ENCODE measurements at regions not wholly inside any gene's neighbourhood (a gene's known extent, or its start where the extent isn't known, plus 50 kb on each side); places are given as distances from the start of the nearest gene placed in this dataset.
"Not testable (repeated sequence)": the region's sequence is repeated elsewhere in the genome, so short reads cannot be mapped to it uniquely, and the experiment has no call there.

GRCh38 chrX:21228974-21229373 is 145.2 kb upstream of the CNKSR2 start:
- H3K79me2 ChIP-seq (ENCODE audit: insufficient read depth, low read length); intact Hi-C loops (cut with micrococcal nuclease; ENCODE audit: unreplicated experiment); ATAC-seq; CTCF ChIA-PET (ENCODE audit: low intra/inter-chr PET ratio, low total read pairs); in situ Hi-C loops (cut with HindIII; ENCODE audit: extremely low pct_ligation_motif_present, low pct_unique_long_range_greater_than_20kb); H3K27me3 ChIP-seq (ENCODE audit: control insufficient read depth in 1 of 2, insufficient read depth in 2 of 2, low read length in 2 of 2); H2AFZ ChIP-seq (ENCODE audit: low read length); POLR2A ChIA-PET; H3K4me3 ChIP-seq (replicated peaks in 1 of 3; ENCODE audit: insufficient read depth in 1 of 3, low read depth in 2 of 3, low read length in 3 of 3); BruUV-seq (replicated peaks); H4K20me1 ChIP-seq (ENCODE audit: insufficient read depth, low read length); H3K4me2 ChIP-seq (ENCODE audit: low read depth, low read length); DNase-seq (ENCODE audit: low spot score); H3K27ac ChIP-seq (ENCODE audit: extremely low read length, insufficient read depth, low read length); H3K9me3 ChIP-seq (ENCODE audit: low read length); FAIRE-seq; H3K9ac ChIP-seq (ENCODE audit: insufficient read depth, low read depth, low read length); H3K4me1 ChIP-seq (ENCODE audit: insufficient read depth, low read length); H3K36me3 ChIP-seq (replicated peaks in 1 of 2; ENCODE audit: control insufficient read depth in 1 of 2, insufficient read depth in 2 of 2, low read length in 2 of 2): not testable (repeated sequence)
- WGBS (ENCODE audit: low lambda C conversion rate) = 0% methylated on average over 3 of the region's 3 CpGs

GRCh38 chrX:21255032-21255618 is 119.1 kb upstream of the CNKSR2 start:
- in situ Hi-C loops (cut with HindIII; ENCODE audit: extremely low pct_ligation_motif_present, low pct_unique_long_range_greater_than_20kb) = no loop called here
- Histone ChIP-seq H3K4me2 (ENCODE audit: low read depth, low read length) (no peak overlapping the region), H4K20me1 (ENCODE audit: insufficient read depth, low read length) (no peaks in the 10 kb centered on the region), H3K79me2 (ENCODE audit: insufficient read depth, low read length) (no peaks in the 10 kb centered on the region), H3K4me1 (ENCODE audit: insufficient read depth, low read length) (no peaks in the 10 kb centered on the region), H3K9me3 (ENCODE audit: low read length) (no peaks in the 10 kb centered on the region), H3K27me3 (ENCODE audit: control insufficient read depth in 1 of 2, insufficient read depth in 2 of 2, low read length in 2 of 2) (no peaks in the 10 kb centered on the region), H3K27ac (ENCODE audit: extremely low read length, insufficient read depth, low read length) (no peak overlapping the region), H3K36me3 (replicated peaks in 1 of 2; ENCODE audit: control insufficient read depth in 1 of 2, insufficient read depth in 2 of 2, low read length in 2 of 2) (no peaks in the 10 kb centered on the region), H3K4me3 (replicated peaks in 1 of 3; ENCODE audit: insufficient read depth in 1 of 3, low read depth in 2 of 3, low read length in 3 of 3) (no peak overlapping the region), H3K9ac (ENCODE audit: insufficient read depth, low read depth, low read length) (no peak overlapping the region), H2AFZ (ENCODE audit: low read length) (no peak overlapping the region)
- no peak for TF ChIP-seq SMYD3 (CRISPR knock-in tag; IDR thresholded peaks at IDR 0.05)
- TF ChIP-seq KMT2B (CRISPR knock-in tag; IDR thresholded peaks at IDR 0.05) = no peak
- TF ChIP-seq ZNF713 (CRISPR knock-in tag; IDR thresholded peaks at IDR 0.05) = no peak
- TF ChIP-seq ZNF530 (CRISPR knock-in tag; IDR thresholded peaks at IDR 0.05; ENCODE audit: low read depth) = no peak
- FAIRE-seq (no peak), ATAC-seq (no peak), DNase-seq (ENCODE audit: low spot score) (no peak)
- ChIA-PET CTCF (ENCODE audit: low intra/inter-chr PET ratio, low total read pairs) (no interaction called here), POLR2A (no interaction called here)
- BruUV-seq (replicated peaks) = no TSS peak
- WGBS (ENCODE audit: low lambda C conversion rate) = 4% methylated on average over 3 of the region's 3 CpGs
- intact Hi-C loops (cut with micrococcal nuclease; ENCODE audit: unreplicated experiment) = no loop called here

All from HepG2 (cell line).